Suprapubic skin (tissue), 4 donors: ENCODE measurements at regions not wholly inside any gene's neighbourhood (a gene's known extent, or its start where the extent isn't known, plus 50 kb on each side); places are given as distances from the start of the nearest gene placed in this dataset.

ENCODE experiments used
- DNase-seq, 2 donors: peaks; one replicate each; pipeline ENCODE4 v3.0.0-alpha.2; 2019; ENCODE audit warnings: low spot score in 2 of 2
- H3K27ac ChIP-seq: fragments of 200-600 bp; sonication (generic); one replicate; pipeline ENCODE4 v1.5.1; 2019
- H3K27me3 ChIP-seq: fragments of 200-600 bp; sonication (generic); one replicate; pipeline ENCODE4 v1.5.1; 2019
- H3K36me3 ChIP-seq: fragments of 200-600 bp; sonication (generic); one replicate; pipeline ENCODE4 v1.5.1; 2019
- H3K4me1 ChIP-seq: fragments of 200-600 bp; sonication (generic); one replicate; pipeline ENCODE4 v1.5.1; 2019
- H3K4me3 ChIP-seq: fragments of 200-600 bp; sonication (generic); one replicate; pipeline ENCODE4 v1.5.1; 2019; ENCODE audit warnings: mild to moderate bottlenecking
- H3K9me3 ChIP-seq: fragments of 200-600 bp; sonication (generic); one replicate; pipeline ENCODE4 v1.5.1; 2019
- EP300 ChIP-seq: sonication (generic); formaldehyde crosslinking; IDR thresholded peaks from one replicate; pipeline ENCODE4 v1.6.1; 2017; ENCODE audit warnings: antibody characterized with exemption
- POLR2A ChIP-seq, 2 donors: fragments of 450-650 bp; IDR thresholded peaks; one replicate each; pipeline ENCODE4 v1.6.1; 2017; ENCODE audit warnings: antibody characterized with exemption in 2 of 2, mild to moderate bottlenecking in 2 of 2, moderate library complexity in 2 of 2
- POLR2AphosphoS5 ChIP-seq, 3 donors: sonication (generic); formaldehyde crosslinking; IDR thresholded peaks; one replicate each; pipeline ENCODE4 v1.6.1; 2017; ENCODE audit warnings: antibody characterized with exemption in 3 of 3
- WGBS: methylation state at CpG from one replicate; pipeline ENCODE4 v1.1.5; 2018; 5-methylcytosine and 5-hydroxymethylcytosine counted together
- TF ChIP-seq, protein P1 (sequence below), 2 donors: fragments of 200-600 bp in 1 of 2; fragments of 450-650 bp in 1 of 2; sonication (generic) in 1 of 2; IDR thresholded peaks; one replicate each; pipeline ENCODE4 v1.5.1; 2016 to 2019; ENCODE audit warnings: antibody characterized with exemption in 2 of 2, mild to moderate bottlenecking in 1 of 2, moderate library complexity in 1 of 2

DNA sequence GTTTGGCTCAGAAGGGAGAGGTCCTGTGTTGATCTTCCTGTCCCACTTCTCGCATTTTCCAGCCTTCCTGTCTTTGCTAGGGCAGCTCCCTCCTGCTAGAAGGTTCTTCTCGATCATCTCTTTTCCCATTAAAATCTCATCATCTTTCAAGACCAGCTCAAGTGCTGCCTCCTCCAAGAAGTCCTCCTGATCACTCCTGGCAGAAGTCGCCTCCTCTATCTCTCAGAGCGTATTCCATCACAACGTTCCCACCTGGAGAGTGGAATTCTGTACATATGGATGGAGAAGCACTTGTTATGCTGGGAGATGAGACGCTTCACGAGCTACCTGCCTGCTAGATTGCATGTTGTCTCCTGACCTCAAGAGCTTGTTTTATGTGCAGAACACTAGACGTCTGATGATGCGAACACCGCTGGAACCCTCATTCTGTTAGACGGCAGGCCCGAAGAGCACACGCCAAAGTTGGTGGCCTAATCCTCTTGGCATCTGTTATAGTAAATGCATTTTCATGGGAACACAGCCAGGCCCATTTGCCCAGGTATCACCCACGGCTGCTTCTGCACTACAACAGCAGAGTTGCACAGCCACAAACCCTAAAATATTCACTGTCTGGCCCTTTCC lies 68.0 kb upstream of the INSIG1 start:
- no peak for TF ChIP-seq POLR2AphosphoS5 (IDR thresholded peaks at IDR 0.05)
- TF ChIP-seq POLR2A (IDR thresholded peaks at IDR 0.05), result no peak
- no peak for TF ChIP-seq EP300
- TF ChIP-seq, protein P1, sequence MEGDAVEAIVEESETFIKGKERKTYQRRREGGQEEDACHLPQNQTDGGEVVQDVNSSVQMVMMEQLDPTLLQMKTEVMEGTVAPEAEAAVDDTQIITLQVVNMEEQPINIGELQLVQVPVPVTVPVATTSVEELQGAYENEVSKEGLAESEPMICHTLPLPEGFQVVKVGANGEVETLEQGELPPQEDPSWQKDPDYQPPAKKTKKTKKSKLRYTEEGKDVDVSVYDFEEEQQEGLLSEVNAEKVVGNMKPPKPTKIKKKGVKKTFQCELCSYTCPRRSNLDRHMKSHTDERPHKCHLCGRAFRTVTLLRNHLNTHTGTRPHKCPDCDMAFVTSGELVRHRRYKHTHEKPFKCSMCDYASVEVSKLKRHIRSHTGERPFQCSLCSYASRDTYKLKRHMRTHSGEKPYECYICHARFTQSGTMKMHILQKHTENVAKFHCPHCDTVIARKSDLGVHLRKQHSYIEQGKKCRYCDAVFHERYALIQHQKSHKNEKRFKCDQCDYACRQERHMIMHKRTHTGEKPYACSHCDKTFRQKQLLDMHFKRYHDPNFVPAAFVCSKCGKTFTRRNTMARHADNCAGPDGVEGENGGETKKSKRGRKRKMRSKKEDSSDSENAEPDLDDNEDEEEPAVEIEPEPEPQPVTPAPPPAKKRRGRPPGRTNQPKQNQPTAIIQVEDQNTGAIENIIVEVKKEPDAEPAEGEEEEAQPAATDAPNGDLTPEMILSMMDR (IDR thresholded peaks at IDR 0.05), result no peak
- DNase-seq, result no peak
- 76% methylated on average over 14 of the region's 14 CpGs for WGBS

GRCh38 chr7:155230169-155230593 lies 67.5 kb upstream of the INSIG1 start:
- no peaks in the 10 kb centered on the region for H3K36me3 ChIP-seq
- H3K4me3 ChIP-seq, result no peak overlapping the region
- peaks cover 16% of the 10 kb centered on the region for H3K27me3 ChIP-seq
- no peak for DNase-seq
- H3K4me1 ChIP-seq, result no peaks in the 10 kb centered on the region
- 63% methylated on average over 10 of the region's 11 CpGs for WGBS
- no peak overlapping the region for H3K27ac ChIP-seq
- TF ChIP-seq EP300 (no peak), POLR2A (IDR thresholded peaks at IDR 0.05) (no peak), POLR2AphosphoS5 (IDR thresholded peaks at IDR 0.05) (no peak)
- TF ChIP-seq, protein P1 (IDR thresholded peaks at IDR 0.05), result no peak
- H3K9me3 ChIP-seq, result no peaks in the 10 kb centered on the region

More for the DNA sequence above, 68.0 kb upstream of the INSIG1 start:
- H3K27ac ChIP-seq, result no peak overlapping the region
- peaks cover 2% of the 10 kb centered on the region for H3K4me1 ChIP-seq
- H3K36me3 ChIP-seq, result no peaks in the 10 kb centered on the region
- peaks cover 16% of the 10 kb centered on the region for H3K27me3 ChIP-seq
- no peaks in the 10 kb centered on the region for H3K9me3 ChIP-seq
- H3K4me3 ChIP-seq, result no peak overlapping the region

DNA sequence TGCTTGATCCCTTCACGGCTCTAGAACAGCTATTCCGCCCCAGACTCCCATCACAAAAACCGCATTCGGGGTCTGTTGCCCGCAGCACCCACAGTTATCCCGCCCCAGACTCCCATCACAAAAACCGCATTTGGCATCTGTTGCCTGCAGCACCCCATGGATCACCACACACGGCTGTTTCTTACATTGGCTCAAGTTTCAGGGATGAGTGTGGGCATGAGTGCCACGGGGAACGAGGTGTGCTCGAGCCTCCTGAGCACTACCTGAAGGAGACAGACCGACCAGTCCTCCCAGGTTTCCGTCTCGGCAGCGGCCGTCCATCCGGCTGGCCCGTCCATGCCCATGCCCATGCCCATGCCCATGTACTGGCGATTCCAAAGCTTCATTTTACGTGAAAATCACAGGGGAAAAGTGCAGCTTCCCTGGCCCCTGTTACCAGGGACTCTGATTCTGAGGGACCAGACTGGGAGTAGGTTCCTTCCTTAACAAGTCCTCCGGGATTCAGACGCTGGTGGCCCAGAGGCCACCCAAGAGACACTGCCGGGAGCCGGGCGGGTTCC lies 66.4 kb upstream of the INSIG1 start:
- TF ChIP-seq POLR2A (IDR thresholded peaks at IDR 0.05), result no peak
- TF ChIP-seq, protein P1 (IDR thresholded peaks at IDR 0.05), result no peak
- TF ChIP-seq POLR2AphosphoS5 (IDR thresholded peaks at IDR 0.05), result no peak
- TF ChIP-seq EP300, result no peak
- no peak overlapping the region for H3K4me3 ChIP-seq
- 91% methylated on average over 19 of the region's 25 CpGs for WGBS
- no peaks in the 10 kb centered on the region for H3K4me1 ChIP-seq
- H3K36me3 ChIP-seq, result no peaks in the 10 kb centered on the region
- no peaks in the 10 kb centered on the region for H3K9me3 ChIP-seq
- H3K27me3 ChIP-seq, result peaks cover 12% of the 10 kb centered on the region
- no peak overlapping the region for H3K27ac ChIP-seq
- no peak for DNase-seq

- H3K27ac ChIP-seq, result no peak overlapping the region
- H3K4me1 ChIP-seq, result no peaks in the 10 kb centered on the region
- no peak for DNase-seq
- no peak overlapping the region for H3K4me3 ChIP-seq
- no peaks in the 10 kb centered on the region for H3K9me3 ChIP-seq
- peaks cover 8% of the 10 kb centered on the region for H3K27me3 ChIP-seq
- TF ChIP-seq, protein P1 (IDR thresholded peaks at IDR 0.05), result no peak
- TF ChIP-seq POLR2AphosphoS5 (IDR thresholded peaks at IDR 0.05) (no peak), POLR2A (IDR thresholded peaks at IDR 0.05) (no peak), EP300 (no peak)
- 100% methylated on average over 6 of the region's 12 CpGs for WGBS
- H3K36me3 ChIP-seq, result no peaks in the 10 kb centered on the region
Observed at GRCh38 chr7:155231941-155232340, 65.7 kb upstream of the INSIG1 start.

DNA sequence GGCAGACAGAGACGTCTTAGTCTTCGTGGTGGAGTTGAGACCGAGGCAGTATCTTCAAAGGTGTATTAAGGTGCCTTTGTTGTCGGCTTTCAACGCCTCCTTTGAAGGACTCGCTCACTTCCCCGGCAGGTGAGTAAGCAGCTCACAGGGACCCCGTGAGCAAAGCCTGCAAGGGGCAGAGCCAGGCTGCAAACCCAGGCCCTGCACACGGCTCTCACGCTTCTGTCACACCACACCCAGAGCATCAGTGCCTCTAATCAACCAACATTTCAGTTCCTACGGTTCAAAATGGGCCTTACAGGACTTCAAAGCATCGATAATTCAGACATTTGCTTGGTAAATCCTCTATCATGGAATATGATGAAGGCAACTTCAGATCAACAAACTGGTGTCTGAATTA lies 64.8 kb upstream of the INSIG1 start:
- no peak overlapping the region for H3K27ac ChIP-seq
- no peak for DNase-seq
- no peak overlapping the region for H3K4me3 ChIP-seq
- H3K36me3 ChIP-seq, result no peaks in the 10 kb centered on the region
- H3K27me3 ChIP-seq, result peaks cover under 1% of the 10 kb centered on the region
- H3K4me1 ChIP-seq, result no peaks in the 10 kb centered on the region
- 78% methylated on average over 12 of the region's 12 CpGs for WGBS
- TF ChIP-seq POLR2AphosphoS5 (IDR thresholded peaks at IDR 0.05) (no peak), EP300 (no peak), POLR2A (IDR thresholded peaks at IDR 0.05) (no peak)
- TF ChIP-seq, protein P1 (IDR thresholded peaks at IDR 0.05), result no peak
- H3K9me3 ChIP-seq, result no peaks in the 10 kb centered on the region
